ENCODE measurements at regions not wholly inside any gene's neighbourhood (a gene's known extent, or its start where the extent isn't known, plus 50 kb on each side); places are given as distances from the start of the nearest gene placed in this dataset.
"Not testable (repeated sequence)": the region's sequence is repeated elsewhere in the genome, so short reads cannot be mapped to it uniquely, and the experiment has no call there.

DNA sequence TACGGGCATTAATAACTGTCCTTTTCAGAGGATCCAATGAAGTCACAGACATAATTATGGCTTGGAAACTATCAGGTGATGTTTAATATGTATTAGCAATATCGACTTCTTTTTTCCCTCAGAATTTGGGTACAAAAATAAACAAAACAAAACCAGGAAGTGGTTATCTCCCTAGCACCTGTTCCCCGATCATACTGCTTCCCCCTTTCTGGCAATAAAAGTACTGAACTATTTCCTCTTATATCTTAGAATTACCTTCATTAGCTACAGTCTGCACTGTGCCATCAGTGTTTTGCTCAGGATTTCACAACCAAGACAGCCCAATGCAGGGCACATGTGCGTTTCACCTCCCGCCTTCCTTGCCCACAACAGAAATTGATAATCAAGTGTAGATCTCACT lies 216.9 kb upstream of the BTBD3 start:
- Histone ChIP-seq H3K36me3 (no peaks in the 10 kb centered on the region), H3K9me3 (peaks cover 0 to 6% (median 3%) of the 10 kb centered on the region in 4 donors), H3K27ac (replicated peaks in 1 of 4) (no peak overlapping the region), H3K4me3 (no peak overlapping the region), H3K27me3 (no peaks in the 10 kb centered on the region), H3K4me1 (no peaks in the 10 kb centered on the region)
- 70% methylated on average over 5 of the region's 5 CpGs for WGBS
- intact Hi-C loops (cut with DNase I), result no loop called here
- no peak for DNase-seq (ENCODE audit: extremely low spot score)
- TF ChIP-seq POLR2A (IDR thresholded peaks at IDR 0.05; ENCODE audit: low read depth) (no peak), POLR2AphosphoS5 (IDR thresholded peaks at IDR 0.05) (no peak), EP300 (IDR thresholded peaks at IDR 0.05) (no peak)
- TF ChIP-seq, protein P1, sequence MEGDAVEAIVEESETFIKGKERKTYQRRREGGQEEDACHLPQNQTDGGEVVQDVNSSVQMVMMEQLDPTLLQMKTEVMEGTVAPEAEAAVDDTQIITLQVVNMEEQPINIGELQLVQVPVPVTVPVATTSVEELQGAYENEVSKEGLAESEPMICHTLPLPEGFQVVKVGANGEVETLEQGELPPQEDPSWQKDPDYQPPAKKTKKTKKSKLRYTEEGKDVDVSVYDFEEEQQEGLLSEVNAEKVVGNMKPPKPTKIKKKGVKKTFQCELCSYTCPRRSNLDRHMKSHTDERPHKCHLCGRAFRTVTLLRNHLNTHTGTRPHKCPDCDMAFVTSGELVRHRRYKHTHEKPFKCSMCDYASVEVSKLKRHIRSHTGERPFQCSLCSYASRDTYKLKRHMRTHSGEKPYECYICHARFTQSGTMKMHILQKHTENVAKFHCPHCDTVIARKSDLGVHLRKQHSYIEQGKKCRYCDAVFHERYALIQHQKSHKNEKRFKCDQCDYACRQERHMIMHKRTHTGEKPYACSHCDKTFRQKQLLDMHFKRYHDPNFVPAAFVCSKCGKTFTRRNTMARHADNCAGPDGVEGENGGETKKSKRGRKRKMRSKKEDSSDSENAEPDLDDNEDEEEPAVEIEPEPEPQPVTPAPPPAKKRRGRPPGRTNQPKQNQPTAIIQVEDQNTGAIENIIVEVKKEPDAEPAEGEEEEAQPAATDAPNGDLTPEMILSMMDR (IDR thresholded peaks at IDR 0.05), result no peak

DNA sequence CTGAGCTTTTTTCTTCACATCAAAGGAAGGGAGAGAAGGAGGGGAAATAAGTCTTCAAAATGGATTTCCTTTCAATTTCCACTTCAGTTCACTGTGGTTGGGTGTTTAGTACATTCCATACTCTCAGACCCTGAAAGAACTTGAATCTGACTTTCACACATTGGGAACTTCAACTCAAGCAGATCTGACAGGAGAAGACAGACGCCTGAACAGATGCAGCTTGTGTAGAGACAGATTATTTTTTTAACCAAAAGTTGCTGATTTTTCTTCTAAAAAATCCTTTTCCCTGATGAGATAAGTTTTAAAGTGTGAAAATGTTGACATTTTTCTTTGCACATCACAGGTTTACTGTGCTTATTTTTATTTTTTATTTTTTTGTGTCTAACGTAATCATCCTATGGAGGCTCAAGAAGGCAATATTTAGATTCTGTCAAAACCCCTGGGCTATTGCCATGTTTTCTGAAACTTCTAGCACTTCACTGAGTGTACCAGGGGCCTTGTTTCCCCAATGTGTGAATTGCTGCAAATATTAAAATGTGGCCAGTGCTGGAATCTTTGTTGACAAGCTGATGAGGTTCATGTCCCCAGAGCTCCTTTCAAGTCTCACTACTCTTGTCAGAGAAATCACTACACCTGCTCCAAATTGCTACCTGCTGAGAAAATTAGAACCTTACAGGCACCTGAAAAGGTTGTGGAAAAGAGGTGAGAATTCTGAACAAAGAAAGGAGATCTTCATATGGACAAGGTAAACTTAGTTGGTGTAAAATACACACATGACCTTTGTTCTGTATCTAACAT lies 214.8 kb upstream of the BTBD3 start:
- intact Hi-C loops (cut with DNase I), result no loop called here
- TF ChIP-seq, protein P1 (IDR thresholded peaks at IDR 0.05), result no peak
- TF ChIP-seq POLR2AphosphoS5 (IDR thresholded peaks at IDR 0.05), result no peak
- TF ChIP-seq EP300 (IDR thresholded peaks at IDR 0.05), result no peak
- no peak for TF ChIP-seq POLR2A (IDR thresholded peaks at IDR 0.05; ENCODE audit: low read depth)
- Histone ChIP-seq H3K36me3 (no peaks in the 10 kb centered on the region), H3K4me3 (no peak overlapping the region), H3K27ac (replicated peaks in 1 of 4) (no peak overlapping the region), H3K27me3 (no peaks in the 10 kb centered on the region), H3K9me3 (no peaks in the 10 kb centered on the region), H3K4me1 (no peaks in the 10 kb centered on the region)
- no peak for DNase-seq (ENCODE audit: extremely low spot score)
- WGBS, result 67% methylated on average over 2 of the region's 2 CpGs

DNA sequence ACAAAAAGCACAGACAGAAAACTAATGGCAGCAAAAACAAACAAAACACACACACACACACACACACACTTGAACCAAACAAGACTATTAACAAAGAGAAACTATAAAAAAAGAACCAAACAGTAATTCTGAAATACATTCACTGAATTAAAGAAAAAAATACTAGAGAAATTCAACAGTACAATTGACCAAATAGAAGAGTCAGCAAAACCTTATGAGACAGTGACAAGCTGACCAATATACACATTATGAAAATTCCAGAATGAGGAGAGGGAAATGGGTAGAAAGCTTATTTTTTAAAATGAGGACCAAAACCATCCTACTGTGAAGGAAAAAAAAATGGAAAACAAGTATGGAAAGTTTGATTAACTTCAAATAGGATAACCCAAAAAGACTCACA lies 212.2 kb upstream of the BTBD3 start:
- no peak for DNase-seq (ENCODE audit: extremely low spot score)
- intact Hi-C loops (cut with DNase I), result no loop called here
- Histone ChIP-seq H3K9me3 (no peaks in the 10 kb centered on the region), H3K4me3 (no peak overlapping the region), H3K27me3 (no peaks in the 10 kb centered on the region), H3K4me1 (no peaks in the 10 kb centered on the region), H3K36me3 (no peaks in the 10 kb centered on the region), H3K27ac (replicated peaks in 1 of 4) (no peak overlapping the region)
- TF ChIP-seq POLR2AphosphoS5 (IDR thresholded peaks at IDR 0.05) (no peak), POLR2A (IDR thresholded peaks at IDR 0.05; ENCODE audit: low read depth) (no peak), EP300 (IDR thresholded peaks at IDR 0.05) (no peak)
- TF ChIP-seq, protein P1 (IDR thresholded peaks at IDR 0.05), result no peak

DNA sequence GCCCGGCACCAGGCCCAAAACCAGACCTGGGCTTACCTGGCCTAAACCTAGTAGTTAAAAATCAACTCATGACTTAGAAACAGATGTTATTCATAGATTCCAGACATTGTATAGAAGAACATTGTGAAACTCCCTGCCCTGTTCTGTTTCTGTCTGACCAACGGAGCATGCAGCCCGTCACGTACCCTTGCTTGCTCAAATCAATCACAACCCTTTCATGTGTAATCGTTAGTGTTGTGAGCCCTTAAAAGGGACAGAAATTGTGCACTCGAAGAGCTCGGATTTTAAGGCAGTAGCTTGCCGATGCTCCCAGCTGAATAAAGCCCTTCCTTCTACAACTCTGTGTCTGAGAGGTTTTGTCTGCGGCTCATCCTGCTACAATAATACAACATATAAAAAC lies 209.5 kb upstream of the BTBD3 start:
- H3K27ac ChIP-seq (replicated peaks in 1 of 4); H3K9me3 ChIP-seq; H3K4me3 ChIP-seq; H3K4me1 ChIP-seq; H3K27me3 ChIP-seq; H3K36me3 ChIP-seq; intact Hi-C loops (cut with DNase I); DNase-seq (ENCODE audit: extremely low spot score): not testable (repeated sequence)
- 95% methylated on average over 9 of the region's 9 CpGs for WGBS

DNA sequence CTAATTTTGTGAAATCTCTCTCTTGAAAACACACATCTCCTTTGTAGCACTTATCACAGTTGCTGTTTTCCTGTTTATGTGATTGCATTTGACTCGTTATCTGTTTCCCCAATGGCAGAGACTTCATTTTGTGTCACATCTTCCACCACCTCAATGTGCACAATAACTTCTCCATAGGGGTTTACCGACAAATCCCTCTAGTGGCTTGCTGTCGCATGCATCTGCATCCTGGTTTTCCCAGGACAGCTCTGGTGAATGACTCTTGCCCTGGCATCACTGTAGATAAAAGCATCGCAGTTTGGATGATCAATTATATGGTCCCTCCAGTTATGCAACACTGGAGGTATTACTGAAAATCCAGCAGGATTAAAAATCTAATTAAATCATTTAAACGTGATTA lies 206.5 kb upstream of the BTBD3 start:
- Histone ChIP-seq H3K27me3 (no peaks in the 10 kb centered on the region), H3K36me3 (no peaks in the 10 kb centered on the region), H3K9me3 (no peaks in the 10 kb centered on the region), H3K4me1 (peaks cover 0 to 7% (median 3%) of the 10 kb centered on the region in 4 donors), H3K4me3 (no peak overlapping the region), H3K27ac (replicated peaks in 1 of 4) (no peak overlapping the region)
- TF ChIP-seq EP300 (IDR thresholded peaks at IDR 0.05) (no peak), POLR2A (IDR thresholded peaks at IDR 0.05; ENCODE audit: low read depth) (no peak), POLR2AphosphoS5 (IDR thresholded peaks at IDR 0.05) (no peak)
- TF ChIP-seq, protein P1 (IDR thresholded peaks at IDR 0.05), result no peak
- WGBS, result 89% methylated on average over 5 of the region's 5 CpGs
- intact Hi-C loops (cut with DNase I), result no loop called here
- DNase-seq (ENCODE audit: extremely low spot score), result no peak
